ENCODE measurements at regions not wholly inside any gene's neighbourhood (a gene's known extent, or its start where the extent isn't known, plus 50 kb on each side); places are given as distances from the start of the nearest gene placed in this dataset.
A peak's percentile ranks its signal among the peaks of the same experiment; 100 is the strongest.
"Not testable (repeated sequence)": the region's sequence is repeated elsewhere in the genome, so short reads cannot be mapped to it uniquely, and the experiment has no call there.

- intact Hi-C loops (cut with DNase I), result no loop called here
- DNase-seq, result no peak
These were observed 128.6 kb downstream of the RGPD3 start for GRCh38 chr2:106339609-106340008.

GRCh38 chr2:106339132-106339531 is 129.1 kb downstream of the RGPD3 start:
- intact Hi-C loops (cut with DNase I), result no loop called here
- DNase-seq, result no peak

- intact Hi-C loops (cut with DNase I), result no loop called here
- DNase-seq, result peak in 10 of 42 donors; percentile 13 to 58 (median 26)
These were observed 130.2 kb downstream of the RGPD3 start for GRCh38 chr2:106338043-106338442.

- intact Hi-C loops (cut with DNase I), result no loop called here
- no peak for DNase-seq
These were observed 131.5 kb downstream of the RGPD3 start for GRCh38 chr2:106336737-106337136.

GRCh38 chr2:106336108-106336507 is 132.1 kb downstream of the RGPD3 start:
- no peak for DNase-seq
- intact Hi-C loops (cut with DNase I), result no loop called here

GRCh38 chr2:106334802-106335201 is 133.4 kb downstream of the RGPD3 start:
- DNase-seq, result no peak
- intact Hi-C loops (cut with DNase I), result no loop called here

GRCh38 chr2:106333253-106333873 is 134.8 kb downstream of the RGPD3 start:
- intact Hi-C loops (cut with DNase I); DNase-seq: not testable (repeated sequence)

GRCh38 chr2:106332054-106332453 is 136.2 kb downstream of the RGPD3 start:
- DNase-seq, result no peak
- intact Hi-C loops (cut with DNase I), result no loop called here

GRCh38 chr2:106330384-106331261 is 136.5 kb upstream of the UXS1 start:
- DNase-seq; intact Hi-C loops (cut with DNase I): not testable (repeated sequence)

- no peak for DNase-seq
- intact Hi-C loops (cut with DNase I), result no loop called here
These were observed 129.4 kb upstream of the UXS1 start for GRCh38 chr2:106323337-106324013.

- DNase-seq, result no peak
- intact Hi-C loops (cut with DNase I), result no loop called here
These were observed 128.2 kb upstream of the UXS1 start for GRCh38 chr2:106322281-106322680.

- intact Hi-C loops (cut with DNase I), result not testable (repeated sequence)
These were observed 126.3 kb upstream of the UXS1 start for GRCh38 chr2:106320439-106320838.

GRCh38 chr2:106316915-106317314 is 122.8 kb upstream of the UXS1 start:
- intact Hi-C loops (cut with DNase I), result no loop called here
- no peak for DNase-seq

More at GRCh38 chr2:106320439-106320838, 126.3 kb upstream of the UXS1 start:
- not testable (repeated sequence) for DNase-seq

GRCh38 chr2:106314444-106314843 is 120.3 kb upstream of the UXS1 start:
- no peak for DNase-seq
- intact Hi-C loops (cut with DNase I), result no loop called here

- no peak for DNase-seq
- intact Hi-C loops (cut with DNase I), result no loop called here
These were observed 116.9 kb upstream of the UXS1 start for GRCh38 chr2:106311041-106311370.

- no peak for DNase-seq
- intact Hi-C loops (cut with DNase I), result no loop called here
These were observed 113.8 kb upstream of the UXS1 start for GRCh38 chr2:106307860-106308259.

GRCh38 chr2:106306387-106306786 is 112.3 kb upstream of the UXS1 start:
- intact Hi-C loops (cut with DNase I), result no loop called here
- DNase-seq, result no peak

GRCh38 chr2:106304612-106305184 is 110.6 kb upstream of the UXS1 start:
- intact Hi-C loops (cut with DNase I), result no loop called here
- no peak for DNase-seq

GRCh38 chr2:106299696-106300095 is 105.6 kb upstream of the UXS1 start:
- no peak for DNase-seq
- intact Hi-C loops (cut with DNase I), result no loop called here
